Body of pancreas (tissue), 4 donors: ENCODE measurements at regions not wholly inside any gene's neighbourhood (a gene's known extent, or its start where the extent isn't known, plus 50 kb on each side); places are given as distances from the start of the nearest gene placed in this dataset.

Source experiments
- POLR2A ChIP-seq, 3 donors: fragments of 450-650 bp; IDR thresholded peaks; one replicate each; pipeline ENCODE4 v1.6.1; 2016; ENCODE audit warnings: antibody characterized with exemption in 3 of 3, mild to moderate bottlenecking in 2 of 3
- TF ChIP-seq, protein P1 (sequence below), 7 experiments: fragments of 450-650 bp in 4 of 7; fragments of 200-600 bp in 3 of 7; sonication (generic) in 3 of 7; IDR thresholded peaks; one replicate each; pipeline ENCODE4 v1.5.1; 2016 to 2019; ENCODE audit warnings: antibody characterized with exemption in 7 of 7

- TF ChIP-seq, protein P1, sequence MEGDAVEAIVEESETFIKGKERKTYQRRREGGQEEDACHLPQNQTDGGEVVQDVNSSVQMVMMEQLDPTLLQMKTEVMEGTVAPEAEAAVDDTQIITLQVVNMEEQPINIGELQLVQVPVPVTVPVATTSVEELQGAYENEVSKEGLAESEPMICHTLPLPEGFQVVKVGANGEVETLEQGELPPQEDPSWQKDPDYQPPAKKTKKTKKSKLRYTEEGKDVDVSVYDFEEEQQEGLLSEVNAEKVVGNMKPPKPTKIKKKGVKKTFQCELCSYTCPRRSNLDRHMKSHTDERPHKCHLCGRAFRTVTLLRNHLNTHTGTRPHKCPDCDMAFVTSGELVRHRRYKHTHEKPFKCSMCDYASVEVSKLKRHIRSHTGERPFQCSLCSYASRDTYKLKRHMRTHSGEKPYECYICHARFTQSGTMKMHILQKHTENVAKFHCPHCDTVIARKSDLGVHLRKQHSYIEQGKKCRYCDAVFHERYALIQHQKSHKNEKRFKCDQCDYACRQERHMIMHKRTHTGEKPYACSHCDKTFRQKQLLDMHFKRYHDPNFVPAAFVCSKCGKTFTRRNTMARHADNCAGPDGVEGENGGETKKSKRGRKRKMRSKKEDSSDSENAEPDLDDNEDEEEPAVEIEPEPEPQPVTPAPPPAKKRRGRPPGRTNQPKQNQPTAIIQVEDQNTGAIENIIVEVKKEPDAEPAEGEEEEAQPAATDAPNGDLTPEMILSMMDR (IDR thresholded peaks at IDR 0.05): no peak
- TF ChIP-seq POLR2A (IDR thresholded peaks at IDR 0.05): no peak
Measured at GRCh38 chr17:71777048-71777640, 343.7 kb upstream of the SOX9 start.
